ENCODE measurements at regions not wholly inside any gene's neighbourhood (a gene's known extent, or its start where the extent isn't known, plus 50 kb on each side); places are given as distances from the start of the nearest gene placed in this dataset.

DNA sequence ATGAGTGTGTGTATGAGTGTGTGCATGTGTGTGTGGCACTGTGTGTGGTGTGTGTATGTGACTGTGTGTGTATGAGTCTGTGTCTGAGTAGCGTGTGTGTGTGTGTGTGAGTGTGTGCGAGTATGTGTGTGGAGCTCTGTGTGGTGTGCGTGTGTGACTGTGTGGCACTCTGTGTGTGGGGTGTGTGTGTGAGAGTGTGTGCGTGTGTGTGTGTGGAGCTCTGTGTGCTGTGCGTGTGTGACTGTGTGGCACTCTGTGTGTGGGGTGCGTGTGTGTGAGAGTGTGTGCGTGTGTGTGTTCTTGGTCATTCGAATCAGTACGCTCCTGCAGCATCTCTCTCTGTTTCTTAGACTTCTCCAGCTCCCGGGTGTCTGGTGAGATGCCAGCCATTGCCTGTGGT is 76.9 kb upstream of the TMEM132C start:
- intact Hi-C loops (cut with DNase I) = no loop called here
- no peak for DNase-seq (ENCODE audit: missing footprints)
- ATAC-seq = no peak

DNA sequence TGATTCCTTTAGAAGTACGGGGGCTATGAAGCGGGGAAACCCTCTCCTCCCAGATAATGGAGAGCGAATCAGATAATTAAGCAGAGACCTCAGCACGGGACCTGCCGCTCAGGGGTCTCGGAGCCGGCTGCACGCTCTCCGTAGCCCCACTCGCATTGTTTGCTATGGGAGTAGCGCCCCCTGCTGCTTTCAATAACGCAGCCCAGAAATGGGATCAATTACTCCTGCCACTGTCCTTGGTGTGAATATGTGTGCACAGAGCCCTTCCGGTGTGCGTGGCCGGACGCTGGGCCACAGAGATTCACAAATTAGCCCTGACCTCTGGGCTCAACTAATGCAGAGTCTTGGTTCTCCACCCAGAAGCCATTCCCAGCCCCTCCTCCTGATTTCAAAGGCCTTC is 76.4 kb upstream of the TMEM132C start:
- DNase-seq (ENCODE audit: missing footprints) (no peak), ATAC-seq (no peak)
- intact Hi-C loops (cut with DNase I) = no loop called here

DNA sequence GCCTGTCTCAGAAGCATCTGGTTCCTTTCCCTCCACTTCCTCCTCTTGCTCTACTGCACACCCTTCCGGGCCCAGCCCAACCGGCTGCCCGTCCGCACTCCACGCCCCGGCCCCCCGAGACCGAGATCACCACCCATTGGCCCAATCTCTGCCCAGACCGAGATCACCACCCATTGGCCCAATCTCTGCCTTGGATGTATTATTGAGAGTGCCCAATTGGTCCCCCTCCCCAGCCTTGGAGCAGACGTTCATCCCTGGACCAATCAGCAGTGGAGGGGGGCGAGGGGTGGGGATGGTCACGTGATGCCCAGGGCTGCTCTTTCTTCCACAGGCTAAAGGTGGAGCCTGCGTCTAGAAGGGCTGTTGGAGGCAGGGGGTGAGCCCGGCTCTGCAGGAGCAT is 75.6 kb upstream of the TMEM132C start:
- intact Hi-C loops (cut with DNase I) = no loop called here
- ATAC-seq (no peak), DNase-seq (ENCODE audit: missing footprints) (no peak)

DNA sequence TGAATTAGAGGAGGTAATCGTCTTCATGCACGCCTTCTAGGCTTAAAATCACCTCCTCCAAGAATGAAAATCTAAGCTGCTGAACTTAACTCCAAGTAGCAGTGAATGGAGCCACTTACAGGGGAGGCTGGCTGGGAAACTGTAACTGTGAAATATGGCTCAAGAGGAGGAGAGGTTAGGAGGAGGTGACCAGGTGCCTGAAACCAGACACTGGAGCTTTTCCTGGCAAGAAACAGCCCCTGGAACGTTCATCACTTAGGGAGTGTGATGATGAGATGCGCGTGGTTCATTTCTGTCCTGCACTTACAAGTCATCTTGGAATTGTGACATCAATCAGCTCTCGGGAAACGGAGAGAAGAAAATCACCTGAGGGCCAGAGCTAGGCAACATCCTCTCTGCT is 62.3 kb upstream of the TMEM132C start:
- ATAC-seq = no peak
- DNase-seq (ENCODE audit: missing footprints) = no peak
- intact Hi-C loops (cut with DNase I) = no loop called here

DNA sequence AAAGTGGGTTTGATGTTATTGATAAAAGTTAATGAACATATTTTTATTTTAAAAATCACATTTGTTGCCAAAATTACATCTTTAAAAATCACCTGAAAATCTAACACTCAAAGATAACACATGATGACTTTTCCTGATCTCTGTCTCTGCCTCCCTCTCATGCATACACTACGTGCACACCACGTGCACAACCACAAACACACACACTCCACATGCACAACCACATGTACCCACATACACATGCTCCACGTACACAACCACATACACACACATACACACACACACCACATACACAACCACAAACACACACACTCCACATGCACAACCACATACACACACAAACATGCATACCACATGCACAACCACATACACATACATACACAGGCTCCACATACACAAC is 61.8 kb upstream of the TMEM132C start:
- DNase-seq (ENCODE audit: missing footprints) = no peak
- intact Hi-C loops (cut with DNase I) = no loop called here
- no peak for ATAC-seq

DNA sequence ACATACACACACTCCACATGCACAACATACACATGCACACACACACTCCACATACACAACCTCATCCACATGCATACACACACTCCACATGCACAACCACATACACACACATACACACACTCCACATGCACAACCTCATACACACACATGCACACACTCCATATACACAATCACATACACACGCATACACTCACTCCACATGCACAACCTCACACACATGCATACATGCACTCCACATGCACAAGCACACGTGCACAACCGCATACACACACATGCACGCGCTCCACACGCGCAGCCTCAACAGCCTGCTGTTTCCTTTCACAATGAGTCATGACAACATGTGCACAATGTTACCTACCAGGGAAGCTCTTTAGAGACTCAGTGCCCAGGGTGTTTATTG is 61.2 kb upstream of the TMEM132C start:
- no peak for ATAC-seq

More for the DNA sequence above, 61.2 kb upstream of the TMEM132C start:
- no peak for DNase-seq (ENCODE audit: missing footprints)
- intact Hi-C loops (cut with DNase I) = no loop called here
